Erythroblast (primary cell): ENCODE measurements at regions not wholly inside any gene's neighbourhood (a gene's known extent, or its start where the extent isn't known, plus 50 kb on each side); places are given as distances from the start of the nearest gene placed in this dataset.

Source experiments
- DNase-seq, 2 experiments: peaks; one replicate each; lab custom pipeline; 2025; lab: John Stamatoyannopoulos, UW
- GATA1 ChIP-seq: IDR thresholded peaks from 2 replicates; pipeline ENCODE4 v1.6.1; 2011; ENCODE audit warnings: low read depth, mild to moderate bottlenecking, control low read depth, low read length, moderate library complexity
- POLR2A ChIP-seq: IDR thresholded peaks from 2 replicates; pipeline ENCODE4 v1.6.1; 2011; ENCODE audit warnings: mild to moderate bottlenecking, low read length

- no peak for DNase-seq
- TF ChIP-seq GATA1 (no peak), POLR2A (no peak)
These were observed 102.7 kb upstream of the PTPRM start for GRCh38 chr18:7464245-7464966.

- DNase-seq, result no peak
- TF ChIP-seq GATA1 (no peak), POLR2A (no peak)
These were observed 100.9 kb upstream of the PTPRM start for GRCh38 chr18:7466190-7466589.

DNA sequence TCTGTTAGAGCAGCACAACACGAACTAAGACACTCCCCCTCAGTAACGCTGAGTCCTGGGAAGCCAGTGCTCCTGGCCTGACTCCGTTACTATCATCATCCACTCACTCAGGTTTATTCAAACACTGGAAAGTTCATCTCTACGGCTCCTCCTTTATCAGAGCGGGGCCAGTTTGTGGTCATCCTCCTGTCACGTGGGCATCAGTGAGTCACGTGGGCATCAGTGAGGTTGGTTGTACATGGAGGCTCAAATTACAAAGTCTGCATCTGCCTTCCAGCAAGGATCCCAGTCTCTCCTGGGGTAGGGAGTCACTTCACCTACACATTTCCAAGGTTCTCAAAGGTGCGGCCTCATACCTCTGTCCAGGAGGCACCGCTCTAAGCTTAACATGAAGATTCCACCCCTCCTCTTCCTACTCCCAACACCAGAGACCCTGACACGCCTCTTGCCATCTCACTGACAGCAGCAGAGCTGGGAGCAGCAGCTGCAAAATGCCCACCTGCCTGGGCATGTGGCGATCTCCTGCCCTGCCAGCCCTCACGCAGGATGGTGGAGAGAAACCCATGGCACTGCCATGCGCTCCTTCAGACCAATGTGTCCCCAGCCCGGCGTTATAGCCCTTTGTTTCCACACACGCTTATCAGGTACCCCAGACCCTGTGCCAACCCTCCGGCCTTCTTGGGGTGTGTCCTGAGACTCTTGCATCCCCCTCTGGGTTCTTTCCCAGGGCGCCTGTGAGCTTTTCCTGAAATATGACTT lies 99.2 kb upstream of the PTPRM start:
- TF ChIP-seq POLR2A (no peak), GATA1 (no peak)
- DNase-seq, result no peak

GRCh38 chr18:7470101-7470500 lies 97.0 kb upstream of the PTPRM start:
- no peak for TF ChIP-seq GATA1
- TF ChIP-seq POLR2A, result no peak
- no peak for DNase-seq

DNA sequence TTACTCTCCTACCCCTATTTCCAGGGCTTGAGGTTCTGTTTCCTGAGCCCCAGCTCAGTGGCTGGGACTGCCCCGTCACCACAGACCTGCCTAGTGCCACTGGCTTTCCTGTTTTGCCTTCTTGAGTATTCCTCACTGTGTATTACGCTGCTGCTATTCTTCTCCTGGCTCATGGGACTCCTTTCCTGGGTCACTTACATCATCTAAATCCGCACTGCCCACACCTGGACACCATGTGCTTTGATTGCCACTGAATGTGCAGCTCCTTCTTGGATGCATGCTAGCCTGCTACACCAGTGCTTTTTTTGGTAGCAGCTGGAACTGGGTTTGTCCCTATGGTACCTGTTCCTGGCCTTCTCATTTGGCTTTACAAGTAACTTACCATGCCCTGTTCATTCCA lies 96.6 kb upstream of the PTPRM start:
- DNase-seq, result no peak
- TF ChIP-seq POLR2A (no peak), GATA1 (no peak)

DNA sequence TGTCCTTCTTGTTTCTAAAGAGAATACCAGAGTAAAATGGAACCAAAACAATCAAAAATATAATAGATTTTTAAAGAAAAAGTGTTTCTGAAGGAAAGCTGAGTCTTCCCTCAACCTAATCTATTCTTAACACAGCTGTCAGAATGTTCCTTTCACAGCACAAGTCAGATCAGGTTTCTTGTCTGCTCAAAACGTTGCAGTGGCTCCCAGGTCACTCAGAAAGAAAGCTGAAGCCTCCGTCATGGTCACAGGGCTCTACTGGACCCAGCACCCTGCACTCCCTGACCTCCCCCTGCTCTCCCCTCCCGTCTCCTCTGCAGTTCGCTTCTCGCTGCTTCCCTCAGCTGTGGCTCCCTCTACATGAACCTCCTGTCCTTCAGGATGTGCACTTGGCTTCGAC lies 90.7 kb upstream of the PTPRM start:
- TF ChIP-seq POLR2A (no peak), GATA1 (no peak)
- no peak for DNase-seq

DNA sequence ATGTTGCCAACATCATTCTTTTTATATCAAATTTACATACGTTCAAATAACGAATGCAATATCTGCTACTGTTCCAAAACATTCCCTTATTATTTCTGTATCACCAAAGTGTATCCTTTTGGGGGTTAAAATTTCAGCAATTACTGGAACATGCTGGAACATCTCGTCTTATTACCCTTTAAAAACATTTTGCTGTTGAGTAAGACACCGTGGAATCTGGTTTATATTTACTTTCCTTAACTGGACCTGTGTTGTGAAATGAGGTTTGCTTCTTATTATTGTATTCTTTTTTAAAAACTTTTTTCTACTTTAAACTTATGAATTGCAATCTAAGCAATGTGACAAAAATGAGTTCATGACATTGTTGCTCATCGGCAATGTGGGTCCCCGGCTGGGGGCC lies 87.4 kb upstream of the PTPRM start:
- TF ChIP-seq GATA1 (no peak), POLR2A (no peak)
- no peak for DNase-seq

DNA sequence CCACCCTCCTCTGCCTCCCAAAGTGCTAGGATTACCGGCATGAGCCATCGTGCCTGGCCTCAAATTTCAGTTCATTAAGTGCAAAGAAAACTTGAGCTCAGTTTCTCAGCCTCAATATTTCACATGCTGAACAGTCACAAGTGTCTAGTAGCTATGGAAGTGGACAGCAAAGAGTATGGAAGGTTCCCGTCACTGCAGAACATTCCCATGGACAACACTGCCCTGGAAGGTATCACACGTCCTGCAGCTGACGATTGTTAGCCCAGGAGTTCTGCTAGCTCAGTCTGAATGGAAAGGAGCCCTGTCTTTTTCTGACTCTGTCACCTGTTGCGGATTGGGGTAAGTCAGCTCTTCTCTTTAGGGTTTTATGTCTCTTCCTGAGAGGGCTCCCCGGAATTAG lies 86.2 kb upstream of the PTPRM start:
- TF ChIP-seq POLR2A, result no peak
- TF ChIP-seq GATA1, result no peak
- DNase-seq, result no peak

DNA sequence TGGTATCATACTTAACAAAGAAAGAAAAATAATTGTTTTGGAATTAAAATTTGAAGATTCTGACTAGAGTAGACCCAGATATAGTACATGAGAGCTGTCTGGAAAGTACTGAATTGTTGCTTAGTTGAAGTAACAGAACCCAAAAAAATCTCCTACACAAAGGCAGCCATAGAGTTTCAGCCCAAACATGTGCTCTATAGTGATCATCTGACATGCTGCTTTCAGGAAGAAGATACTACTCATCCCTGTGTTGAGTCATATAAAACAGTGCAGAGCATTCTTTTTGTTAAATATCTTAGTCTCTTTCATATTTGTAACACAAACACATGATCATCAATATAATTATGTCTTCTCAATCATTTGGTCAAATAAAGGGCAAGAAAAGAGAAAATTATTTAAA lies 84.8 kb upstream of the PTPRM start:
- DNase-seq, result no peak
- TF ChIP-seq POLR2A (no peak), GATA1 (no peak)

- no peak for DNase-seq
- no peak for TF ChIP-seq POLR2A
- TF ChIP-seq GATA1, result no peak
These were observed 81.5 kb upstream of the PTPRM start for GRCh38 chr18:7485616-7486015.

DNA sequence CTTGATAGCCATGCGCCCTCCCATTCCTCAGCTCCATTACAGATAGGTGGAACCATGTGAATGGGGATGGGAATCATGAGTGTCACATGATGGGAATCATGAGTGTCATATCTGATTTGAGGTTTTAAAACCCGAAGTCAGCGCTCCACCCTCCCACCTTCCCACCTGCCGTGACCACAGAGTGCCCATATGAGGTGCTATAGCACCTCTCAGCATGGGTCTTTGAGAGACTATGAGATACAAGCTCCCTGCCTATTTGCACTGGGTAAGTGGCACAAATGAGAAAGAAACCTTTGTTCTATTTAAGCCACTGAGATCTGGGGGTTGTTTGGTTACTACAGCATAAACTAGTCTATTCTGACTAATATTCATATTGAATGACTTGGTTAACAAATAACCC lies 78.5 kb upstream of the PTPRM start:
- DNase-seq, result no peak
- no peak for TF ChIP-seq GATA1
- TF ChIP-seq POLR2A, result no peak

GRCh38 chr18:7490104-7490503 lies 77.0 kb upstream of the PTPRM start:
- DNase-seq, result no peak
- TF ChIP-seq GATA1 (no peak), POLR2A (no peak)

DNA sequence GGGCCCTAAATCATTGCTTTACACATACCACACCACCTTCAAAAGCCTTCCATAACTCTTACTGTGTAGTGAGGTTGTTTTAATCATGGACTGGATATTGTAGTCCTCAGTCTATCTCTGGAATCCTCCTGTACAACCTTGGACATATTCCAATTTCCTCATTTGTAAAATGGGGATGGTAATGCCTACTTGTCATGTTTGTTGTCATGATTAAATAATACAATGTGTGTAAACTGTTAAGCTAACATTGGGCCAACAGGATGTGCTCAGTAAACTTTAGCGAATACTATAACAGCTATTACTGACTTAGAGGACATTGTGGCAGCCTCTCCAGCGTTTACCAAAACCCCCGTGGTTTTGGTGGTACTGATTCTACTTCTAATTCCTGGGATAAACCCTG lies 74.7 kb upstream of the PTPRM start:
- no peak for DNase-seq
- TF ChIP-seq GATA1, result no peak
- TF ChIP-seq POLR2A, result no peak

GRCh38 chr18:7497081-7497480 lies 70.0 kb upstream of the PTPRM start:
- no peak for DNase-seq
- TF ChIP-seq GATA1 (no peak), POLR2A (no peak)
